ENCODE measurements at regions not wholly inside any gene's neighbourhood (a gene's known extent, or its start where the extent isn't known, plus 50 kb on each side); places are given as distances from the start of the nearest gene placed in this dataset.

DNA sequence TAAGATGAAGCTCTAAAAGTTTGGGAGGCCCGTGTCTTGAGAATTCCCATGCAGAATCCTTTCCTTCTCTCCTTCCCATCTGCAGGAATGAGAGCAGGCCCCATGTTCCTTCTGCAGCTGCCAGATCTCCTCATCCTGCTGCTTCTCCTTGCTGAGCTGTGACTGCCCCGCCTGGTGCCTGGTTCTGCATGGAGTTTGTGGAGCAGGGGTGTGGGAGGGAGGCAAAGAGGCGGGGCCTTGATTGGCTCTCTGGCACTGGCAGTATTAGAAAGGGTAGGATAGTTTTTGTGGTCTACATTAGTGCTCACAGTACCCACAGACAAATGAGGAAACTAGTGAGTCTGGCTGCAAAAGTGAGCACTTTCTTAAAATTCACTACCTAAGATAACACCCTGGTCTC lies 91.1 kb upstream of the CLPB start:
- H3K4me3 ChIP-seq (ENCODE audit: low read depth, low read length): no peak overlapping the region
- ChIA-PET POLR2A (no interaction called here), CTCF (interaction anchor here (0.6 kb wide), 1 partner anchor 59 kb away, joined by 5 read pairs; no protein-coding TSS in a partner anchor)
- TF ChIP-seq, protein P1, sequence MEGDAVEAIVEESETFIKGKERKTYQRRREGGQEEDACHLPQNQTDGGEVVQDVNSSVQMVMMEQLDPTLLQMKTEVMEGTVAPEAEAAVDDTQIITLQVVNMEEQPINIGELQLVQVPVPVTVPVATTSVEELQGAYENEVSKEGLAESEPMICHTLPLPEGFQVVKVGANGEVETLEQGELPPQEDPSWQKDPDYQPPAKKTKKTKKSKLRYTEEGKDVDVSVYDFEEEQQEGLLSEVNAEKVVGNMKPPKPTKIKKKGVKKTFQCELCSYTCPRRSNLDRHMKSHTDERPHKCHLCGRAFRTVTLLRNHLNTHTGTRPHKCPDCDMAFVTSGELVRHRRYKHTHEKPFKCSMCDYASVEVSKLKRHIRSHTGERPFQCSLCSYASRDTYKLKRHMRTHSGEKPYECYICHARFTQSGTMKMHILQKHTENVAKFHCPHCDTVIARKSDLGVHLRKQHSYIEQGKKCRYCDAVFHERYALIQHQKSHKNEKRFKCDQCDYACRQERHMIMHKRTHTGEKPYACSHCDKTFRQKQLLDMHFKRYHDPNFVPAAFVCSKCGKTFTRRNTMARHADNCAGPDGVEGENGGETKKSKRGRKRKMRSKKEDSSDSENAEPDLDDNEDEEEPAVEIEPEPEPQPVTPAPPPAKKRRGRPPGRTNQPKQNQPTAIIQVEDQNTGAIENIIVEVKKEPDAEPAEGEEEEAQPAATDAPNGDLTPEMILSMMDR (IDR thresholded peaks at IDR 0.05; ENCODE audit: low read depth, low read length): no peak
- H3K27me3 ChIP-seq (ENCODE audit: control insufficient read depth, insufficient read depth, low read length): peaks cover 20% of the 10 kb centered on the region
- no peaks in the 10 kb centered on the region for H3K9me3 ChIP-seq (ENCODE audit: control insufficient read depth, insufficient read depth, low read length)
- DNase-seq (ENCODE audit: low read depth, low spot score): no peak
- no peak overlapping the region for H3K27ac ChIP-seq (ENCODE audit: low read depth, low read length)

DNA sequence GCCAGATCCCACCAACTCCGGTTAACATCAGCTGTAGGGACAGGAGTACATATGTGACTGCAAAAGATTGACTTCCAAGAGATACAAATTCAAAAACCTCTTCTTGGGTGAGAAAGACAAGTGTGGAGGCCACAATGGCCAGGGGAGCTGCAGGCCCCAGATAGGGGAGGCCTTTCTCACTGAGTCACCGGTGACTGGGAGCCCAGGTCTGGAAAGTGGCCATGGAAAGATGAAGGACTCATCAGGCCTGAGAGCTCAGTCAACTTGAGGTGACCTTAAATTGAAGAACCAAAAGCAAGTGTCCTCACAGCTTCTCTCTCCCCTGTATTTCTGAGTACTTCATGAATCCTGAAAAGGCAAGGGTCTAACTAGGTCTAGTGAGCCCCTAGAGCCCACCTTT lies 90.4 kb upstream of the CLPB start:
- TF ChIP-seq, protein P1 (IDR thresholded peaks at IDR 0.05; ENCODE audit: low read depth, low read length): no peak
- Histone ChIP-seq H3K27ac (ENCODE audit: low read depth, low read length) (no peak overlapping the region), H3K4me3 (ENCODE audit: low read depth, low read length) (no peak overlapping the region), H3K9me3 (ENCODE audit: control insufficient read depth, insufficient read depth, low read length) (no peaks in the 10 kb centered on the region), H3K27me3 (ENCODE audit: control insufficient read depth, insufficient read depth, low read length) (peaks cover 20% of the 10 kb centered on the region)
- no peak for DNase-seq (ENCODE audit: low read depth, low spot score)
- ChIA-PET POLR2A (interaction anchor here (0.6 kb wide), 1 partner anchor 13 kb away, joined by 3 read pairs; no protein-coding TSS in a partner anchor), CTCF (no interaction called here)

DNA sequence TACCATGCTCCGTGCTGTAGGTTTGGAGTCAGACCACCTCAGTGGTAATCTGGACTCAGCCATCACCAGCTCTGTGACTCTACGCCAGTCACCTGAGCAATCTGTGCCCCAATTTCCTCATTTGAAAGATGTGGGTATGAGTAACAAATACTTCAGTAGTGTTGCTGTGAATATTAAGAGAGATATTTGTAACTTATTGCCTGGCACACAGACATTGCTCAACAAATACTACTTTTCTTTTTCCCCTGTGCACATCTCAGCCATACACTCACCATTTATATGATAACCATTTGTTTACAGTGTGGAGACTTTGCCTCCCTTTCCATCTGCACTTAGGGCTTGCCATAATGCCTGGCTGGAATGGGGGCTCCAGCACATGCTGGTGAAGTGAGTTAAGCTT lies 89.7 kb upstream of the CLPB start:
- no peak for DNase-seq (ENCODE audit: low read depth, low spot score)
- Histone ChIP-seq H3K9me3 (ENCODE audit: control insufficient read depth, insufficient read depth, low read length) (no peaks in the 10 kb centered on the region), H3K27ac (ENCODE audit: low read depth, low read length) (no peak overlapping the region), H3K4me3 (ENCODE audit: low read depth, low read length) (no peak overlapping the region), H3K27me3 (ENCODE audit: control insufficient read depth, insufficient read depth, low read length) (peaks cover 20% of the 10 kb centered on the region)
- ChIA-PET POLR2A (no interaction called here), CTCF (no interaction called here)
- TF ChIP-seq, protein P1 (IDR thresholded peaks at IDR 0.05; ENCODE audit: low read depth, low read length): no peak

DNA sequence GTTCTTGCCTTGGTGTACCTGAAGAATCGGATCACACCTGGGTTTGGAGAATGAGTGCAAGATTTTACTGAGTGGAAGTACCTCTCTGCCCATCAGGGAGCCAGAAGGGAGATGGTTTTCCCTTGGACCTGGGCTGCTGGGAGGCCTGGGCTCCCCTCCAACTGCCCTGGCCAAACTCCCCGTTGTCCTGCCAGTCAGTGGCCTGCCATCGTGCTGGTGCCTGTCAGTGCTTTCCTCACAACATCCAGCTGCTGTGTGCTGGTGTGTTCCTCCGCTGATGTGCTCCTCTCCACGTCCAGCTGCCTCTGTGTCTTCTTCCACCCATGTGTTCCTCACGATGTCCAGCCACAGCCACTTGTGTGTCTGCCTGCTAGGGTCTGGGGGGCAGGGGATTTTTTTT lies 87.9 kb upstream of the CLPB start:
- Histone ChIP-seq H3K27ac (ENCODE audit: low read depth, low read length) (no peak overlapping the region), H3K4me3 (ENCODE audit: low read depth, low read length) (no peak overlapping the region), H3K9me3 (ENCODE audit: control insufficient read depth, insufficient read depth, low read length) (no peaks in the 10 kb centered on the region), H3K27me3 (ENCODE audit: control insufficient read depth, insufficient read depth, low read length) (peaks cover 20% of the 10 kb centered on the region)
- TF ChIP-seq, protein P1 (IDR thresholded peaks at IDR 0.05; ENCODE audit: low read depth, low read length): no peak
- ChIA-PET POLR2A (no interaction called here), CTCF (no interaction called here)
- DNase-seq (ENCODE audit: low read depth, low spot score): no peak

DNA sequence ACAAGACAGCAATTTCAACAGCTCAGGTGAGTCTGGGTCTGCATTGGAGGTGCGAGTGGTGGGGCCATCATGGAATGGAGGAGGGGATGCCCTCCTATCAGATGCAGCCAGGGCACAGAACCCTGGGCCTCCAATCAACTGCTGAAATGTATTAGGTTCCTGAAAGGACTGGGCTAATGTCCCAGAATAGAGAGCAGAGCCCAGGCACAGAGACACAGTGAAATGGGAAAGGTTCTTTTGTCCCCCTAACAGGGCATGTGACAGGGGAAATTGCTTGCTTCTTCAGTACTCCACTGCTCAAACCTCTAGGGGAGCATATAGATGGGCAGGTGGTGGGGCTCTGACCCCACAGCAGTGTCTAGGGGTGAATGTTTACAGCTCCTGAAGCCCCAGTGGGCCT lies 87.3 kb upstream of the CLPB start:
- ChIA-PET POLR2A (no interaction called here), CTCF (no interaction called here)
- no peak overlapping the region for H3K27ac ChIP-seq (ENCODE audit: low read depth, low read length)
- TF ChIP-seq, protein P1 (IDR thresholded peaks at IDR 0.05; ENCODE audit: low read depth, low read length): no peak
- peaks cover 22% of the 10 kb centered on the region for H3K27me3 ChIP-seq (ENCODE audit: control insufficient read depth, insufficient read depth, low read length)
- no peak for DNase-seq (ENCODE audit: low read depth, low spot score)
- no peaks in the 10 kb centered on the region for H3K9me3 ChIP-seq (ENCODE audit: control insufficient read depth, insufficient read depth, low read length)
- no peak overlapping the region for H3K4me3 ChIP-seq (ENCODE audit: low read depth, low read length)
